Karpas-422 (cell line): ENCODE measurements at regions not wholly inside any gene's neighbourhood (a gene's known extent, or its start where the extent isn't known, plus 50 kb on each side); places are given as distances from the start of the nearest gene placed in this dataset.

Source experiments
- DNase-seq: peaks from one replicate; pipeline ENCODE4 v3.0.0-alpha.2; 2015
- H2AFZ ChIP-seq: fragments of 200-600 bp; sonication (generic); 2 replicates; pipeline ENCODE4 v1.6.1; 2014; ENCODE audit warnings: antibody characterized with exemption, low read length, mixed read lengths
- H3K27ac ChIP-seq: fragments of 200-600 bp; sonication (generic); 2 replicates; pipeline ENCODE4 v1.5.1; 2014; ENCODE audit warnings: mild to moderate bottlenecking, low read length, moderate library complexity
- H3K27me3 ChIP-seq: fragments of 200-600 bp; sonication (generic); 2 replicates; pipeline ENCODE4 v1.6.1; 2014; ENCODE audit warnings: low read length, mixed read lengths
- H3K36me3 ChIP-seq: fragments of 200-600 bp; sonication (generic); 2 replicates; pipeline ENCODE4 v1.6.1; 2014; ENCODE audit warnings: low read length, mixed read lengths; ENCODE audit not compliant: insufficient read depth
- H3K4me1 ChIP-seq: fragments of 200-600 bp; sonication (generic); 2 replicates; pipeline ENCODE4 v1.6.1; 2014; ENCODE audit warnings: mild to moderate bottlenecking, low read length, mixed read lengths
- H3K4me2 ChIP-seq: fragments of 200-600 bp; sonication (generic); 2 replicates; pipeline ENCODE4 v1.6.1; 2014; ENCODE audit warnings: low read length, low read depth, mild to moderate bottlenecking; ENCODE audit not compliant: poor library complexity, severe bottlenecking
- H3K4me3 ChIP-seq: fragments of 200-600 bp; sonication (generic); 2 replicates; pipeline ENCODE4 v1.5.1; 2014; ENCODE audit warnings: mild to moderate bottlenecking, antibody characterized with exemption, low read length, mixed read lengths
- H3K79me2 ChIP-seq: fragments of 200-600 bp; sonication (generic); 2 replicates; pipeline ENCODE4 v1.6.1; 2014; ENCODE audit warnings: mild to moderate bottlenecking, low read length, mixed read lengths
- H3K9ac ChIP-seq: fragments of 200-600 bp; sonication (generic); 2 replicates; pipeline ENCODE4 v1.6.0; 2014; ENCODE audit warnings: low read length
- H3K9me2 ChIP-seq: fragments of 200-600 bp; sonication (generic), shearing (Covaris generic); replicated peaks from 2 replicates; pipeline ENCODE4 v1.6.0; 2014; ENCODE audit warnings: mild to moderate bottlenecking, low read length, moderate library complexity; ENCODE audit not compliant: insufficient read depth
- H3K9me3 ChIP-seq: fragments of 300-700, 200-600 bp; sonication (generic); 2 replicates; pipeline ENCODE4 v1.6.1; 2014; ENCODE audit warnings: low read length, mixed read lengths
- H4K20me1 ChIP-seq: fragments of 200-600 bp; sonication (generic); 2 replicates; pipeline ENCODE4 v1.6.1; 2014; ENCODE audit warnings: mild to moderate bottlenecking, antibody characterized with exemption, low read length, low read depth; ENCODE audit not compliant: insufficient read depth

- no peak overlapping the region for H3K27ac ChIP-seq
- no peak overlapping the region for H3K4me3 ChIP-seq
- H3K4me1 ChIP-seq: no peaks in the 10 kb centered on the region
- no peaks in the 10 kb centered on the region for H3K9me2 ChIP-seq
- H3K27me3 ChIP-seq: no peaks in the 10 kb centered on the region
- no peak overlapping the region for H3K9ac ChIP-seq
- no peaks in the 10 kb centered on the region for H4K20me1 ChIP-seq
- no peaks in the 10 kb centered on the region for H3K36me3 ChIP-seq
- no peaks in the 10 kb centered on the region for H3K79me2 ChIP-seq
- H2AFZ ChIP-seq: no peak overlapping the region
- no peaks in the 10 kb centered on the region; the same call in 1 of the 2 replicates for H3K9me3 ChIP-seq
- no peak for DNase-seq
- H3K4me2 ChIP-seq: no peak overlapping the region
Observed at GRCh38 chr3:59655418-59656015, 605.7 kb upstream of the CFAP20DC start.

- H3K36me3 ChIP-seq: no peaks in the 10 kb centered on the region
- no peak overlapping the region for H2AFZ ChIP-seq
- no peaks in the 10 kb centered on the region; the same call in 1 of the 2 replicates for H3K9me3 ChIP-seq
- H3K4me2 ChIP-seq: no peak overlapping the region
- no peaks in the 10 kb centered on the region for H3K27me3 ChIP-seq
- no peak overlapping the region for H3K9ac ChIP-seq
- no peaks in the 10 kb centered on the region for H3K9me2 ChIP-seq
- no peak overlapping the region for H3K4me3 ChIP-seq
- no peaks in the 10 kb centered on the region for H3K4me1 ChIP-seq
- DNase-seq: no peak
- no peaks in the 10 kb centered on the region for H4K20me1 ChIP-seq
- H3K79me2 ChIP-seq: no peaks in the 10 kb centered on the region
- no peak overlapping the region for H3K27ac ChIP-seq
Observed at GRCh38 chr3:59654480-59655417, 604.9 kb upstream of the CFAP20DC start.

DNA sequence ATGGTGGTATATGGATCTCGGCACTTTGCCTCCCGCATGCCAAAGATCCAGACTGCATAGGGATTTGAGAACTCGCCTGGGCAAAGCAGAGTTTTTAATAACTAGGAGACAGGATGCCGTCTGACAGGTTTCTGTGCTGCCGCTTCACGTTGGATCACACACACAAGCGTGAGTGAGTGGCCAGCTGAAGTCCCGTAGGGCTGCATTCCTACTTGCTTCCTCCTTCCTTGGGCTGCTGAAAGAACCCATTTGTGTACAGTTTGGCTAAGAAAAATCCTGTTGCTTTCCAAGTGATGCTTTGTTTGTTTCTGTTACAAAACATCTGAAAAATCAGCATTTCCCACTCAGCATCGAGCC, 604.3 kb upstream of the CFAP20DC start:
- no peak overlapping the region for H3K4me2 ChIP-seq

GRCh38 chr3:59653405-59654122, 603.7 kb upstream of the CFAP20DC start:
- no peak overlapping the region for H3K4me2 ChIP-seq

More for the DNA sequence above, 604.3 kb upstream of the CFAP20DC start:
- H3K36me3 ChIP-seq: no peaks in the 10 kb centered on the region
- no peaks in the 10 kb centered on the region for H3K9me2 ChIP-seq
- H3K27me3 ChIP-seq: no peaks in the 10 kb centered on the region
- no peaks in the 10 kb centered on the region for H3K4me1 ChIP-seq
- H3K9ac ChIP-seq: no peak overlapping the region
- no peaks in the 10 kb centered on the region for H4K20me1 ChIP-seq
- H2AFZ ChIP-seq: no peak overlapping the region
- H3K9me3 ChIP-seq: peaks cover 5% of the 10 kb centered on the region; the same call in 1 of the 2 replicates
- no peaks in the 10 kb centered on the region for H3K79me2 ChIP-seq
- no peak overlapping the region for H3K27ac ChIP-seq
- H3K4me3 ChIP-seq: no peak overlapping the region
- DNase-seq: no peak

GRCh38 chr3:59644479-59645402, 594.9 kb upstream of the CFAP20DC start:
- no peak for DNase-seq
- H3K9me3 ChIP-seq: peaks cover 8% of the 10 kb centered on the region; the same call in 1 of the 2 replicates
- H3K4me1 ChIP-seq: no peaks in the 10 kb centered on the region
- no peaks in the 10 kb centered on the region for H3K36me3 ChIP-seq
- H3K79me2 ChIP-seq: no peaks in the 10 kb centered on the region
- H3K9me2 ChIP-seq: no peaks in the 10 kb centered on the region
- no peak overlapping the region for H3K4me2 ChIP-seq
- no peak overlapping the region for H3K9ac ChIP-seq
- H4K20me1 ChIP-seq: no peaks in the 10 kb centered on the region
- no peaks in the 10 kb centered on the region for H3K27me3 ChIP-seq
- no peak overlapping the region for H3K4me3 ChIP-seq
- H3K27ac ChIP-seq: no peak overlapping the region
- H2AFZ ChIP-seq: no peak overlapping the region

More at GRCh38 chr3:59653405-59654122, 603.7 kb upstream of the CFAP20DC start:
- Histone ChIP-seq H3K79me2 (no peaks in the 10 kb centered on the region), H3K9ac (no peak overlapping the region), H3K27ac (no peak overlapping the region), H4K20me1 (no peaks in the 10 kb centered on the region), H3K9me2 (no peaks in the 10 kb centered on the region), H3K4me1 (no peaks in the 10 kb centered on the region), H3K27me3 (no peaks in the 10 kb centered on the region), H3K36me3 (no peaks in the 10 kb centered on the region), H2AFZ (no peak overlapping the region), H3K4me3 (no peak overlapping the region), H3K9me3 (peaks cover 8% of the 10 kb centered on the region; the same call in 1 of the 2 replicates)
- DNase-seq: no peak

DNA sequence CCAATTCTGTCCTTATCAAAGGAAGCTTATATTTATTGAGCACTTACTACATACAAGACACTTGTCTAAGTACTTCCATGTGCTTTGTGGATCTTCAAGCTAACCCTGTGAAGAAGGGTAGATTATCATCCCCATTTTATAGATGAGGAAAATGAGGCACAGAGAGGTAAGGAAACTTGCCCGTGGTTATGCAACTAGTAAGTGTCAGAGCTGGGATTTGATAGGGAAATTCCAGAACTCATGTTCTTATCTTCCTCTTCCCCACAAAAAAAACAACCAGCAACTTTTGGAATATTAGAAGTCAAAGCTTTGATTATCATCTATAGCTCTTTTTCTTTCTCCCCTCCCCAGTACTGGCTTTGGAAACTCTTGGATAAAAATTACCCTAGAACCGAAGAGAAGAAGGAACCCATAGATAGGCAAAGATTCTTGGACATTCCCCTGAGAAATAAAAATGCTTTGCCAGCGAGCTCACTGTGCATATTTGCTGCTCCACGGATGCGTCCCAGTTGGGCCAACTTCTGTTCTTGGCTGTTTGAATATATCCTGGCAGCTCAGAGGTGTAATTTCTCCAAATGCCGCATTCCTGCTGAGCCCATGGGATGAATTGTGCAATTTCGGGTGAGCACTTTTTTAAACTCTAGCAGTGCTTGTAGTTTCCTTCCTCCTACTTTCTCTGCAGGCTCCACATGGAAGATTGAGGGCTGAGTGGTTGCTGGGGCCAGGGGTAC, 591.5 kb upstream of the CFAP20DC start:
- no peak overlapping the region for H2AFZ ChIP-seq
- no peak overlapping the region for H3K4me3 ChIP-seq
- no peaks in the 10 kb centered on the region for H3K36me3 ChIP-seq
- H3K4me1 ChIP-seq: no peaks in the 10 kb centered on the region
- no peak for DNase-seq
- H3K9me3 ChIP-seq: no peaks in the 10 kb centered on the region
- no peaks in the 10 kb centered on the region for H3K9me2 ChIP-seq
- no peaks in the 10 kb centered on the region for H3K27me3 ChIP-seq
- H3K27ac ChIP-seq: no peak overlapping the region
- no peak overlapping the region for H3K9ac ChIP-seq
- no peak overlapping the region for H3K4me2 ChIP-seq
- H4K20me1 ChIP-seq: no peaks in the 10 kb centered on the region
- no peaks in the 10 kb centered on the region for H3K79me2 ChIP-seq

DNA sequence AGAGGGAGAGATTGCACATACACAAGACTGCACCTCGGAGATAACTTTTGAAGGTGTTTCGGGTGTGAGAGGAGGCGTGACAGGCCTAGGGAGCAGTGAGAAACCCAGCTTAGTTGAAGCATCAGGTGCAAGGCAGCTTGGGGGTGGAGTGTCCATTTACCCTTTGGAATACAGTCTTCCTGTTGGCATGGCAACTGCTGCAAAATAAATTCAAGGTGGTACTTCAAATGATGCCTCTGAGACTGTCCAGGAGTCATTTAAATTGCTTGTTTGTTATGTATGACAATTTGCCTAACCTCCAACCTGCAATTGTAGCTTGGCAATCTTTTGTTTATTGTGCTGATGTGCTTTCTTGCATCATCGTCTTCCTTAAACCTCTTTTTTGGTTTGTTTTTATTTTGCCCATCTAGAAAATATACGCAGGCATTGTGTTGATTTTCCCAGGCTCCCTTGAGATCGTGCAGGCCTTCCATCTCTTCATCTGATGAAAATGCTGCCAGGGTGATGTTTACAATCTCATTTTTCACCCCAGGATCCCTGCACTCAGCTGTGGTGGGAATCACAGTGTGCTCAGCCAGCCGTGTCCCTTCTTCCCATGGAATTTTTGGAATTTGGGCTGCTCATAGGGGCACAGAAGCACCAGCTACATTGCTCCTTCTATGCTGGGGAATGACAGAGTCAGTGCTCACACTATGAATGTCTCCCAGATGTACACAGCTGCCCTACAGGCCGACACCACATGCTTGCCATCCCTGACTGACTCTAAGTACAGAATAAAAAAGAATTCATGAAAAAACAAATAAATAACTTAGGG, 583.1 kb upstream of the CFAP20DC start:
- H3K4me1 ChIP-seq: no peaks in the 10 kb centered on the region
- no peaks in the 10 kb centered on the region for H3K27me3 ChIP-seq
- no peak overlapping the region for H3K4me3 ChIP-seq
- H3K9ac ChIP-seq: no peak overlapping the region
- no peaks in the 10 kb centered on the region for H4K20me1 ChIP-seq
- no peaks in the 10 kb centered on the region for H3K36me3 ChIP-seq
- H2AFZ ChIP-seq: no peak overlapping the region
- H3K4me2 ChIP-seq: no peak overlapping the region
- peaks cover 8% of the 10 kb centered on the region; the same call in 1 of the 2 replicates for H3K9me3 ChIP-seq
- no peak for DNase-seq
- no peaks in the 10 kb centered on the region for H3K9me2 ChIP-seq
- H3K79me2 ChIP-seq: no peaks in the 10 kb centered on the region
- H3K27ac ChIP-seq: no peak overlapping the region
